HG03439 (cell line): ENCODE measurements at regions not wholly inside any gene's neighbourhood (a gene's known extent, or its start where the extent isn't known, plus 50 kb on each side); places are given as distances from the start of the nearest gene placed in this dataset.

ENCODE experiments used
- ATAC-seq: cut with Tn5 transposase; IDR thresholded peaks from one replicate; pipeline ENCODE4 v1.9.1; 2021; ENCODE audit warnings: mild to moderate bottlenecking, moderate library complexity; ENCODE audit not compliant: unreplicated experiment

GRCh38 chr10:59079386-59080226 lies 96.8 kb upstream of the PHYHIPL start:
- no peak for ATAC-seq

- ATAC-seq = no peak
These were observed 94.2 kb upstream of the PHYHIPL start for GRCh38 chr10:59082249-59082648.

GRCh38 chr10:59085054-59085453 lies 91.4 kb upstream of the PHYHIPL start:
- ATAC-seq = no peak

GRCh38 chr10:59085711-59086502 lies 90.5 kb upstream of the PHYHIPL start:
- ATAC-seq = no peak

- ATAC-seq = no peak
These were observed 89.0 kb upstream of the PHYHIPL start for GRCh38 chr10:59087486-59087885.

GRCh38 chr10:59088912-59089573 lies 87.4 kb upstream of the PHYHIPL start:
- ATAC-seq = no peak

- ATAC-seq = no peak
These were observed 85.4 kb upstream of the PHYHIPL start for GRCh38 chr10:59090817-59091622.

GRCh38 chr10:59093461-59093860 lies 83.0 kb upstream of the PHYHIPL start:
- ATAC-seq = no peak

- ATAC-seq = no peak
These were observed 79.8 kb upstream of the PHYHIPL start for GRCh38 chr10:59096631-59097030.

- no peak for ATAC-seq
These were observed 78.1 kb upstream of the PHYHIPL start for GRCh38 chr10:59098387-59098786.

GRCh38 chr10:59098831-59099452 lies 77.5 kb upstream of the PHYHIPL start:
- ATAC-seq = no peak

- no peak for ATAC-seq
These were observed 77.0 kb upstream of the PHYHIPL start for GRCh38 chr10:59099481-59099880.

- no peak for ATAC-seq
These were observed 74.0 kb upstream of the PHYHIPL start for GRCh38 chr10:59102394-59102793.

GRCh38 chr10:59104186-59104585 lies 72.3 kb upstream of the PHYHIPL start:
- ATAC-seq = no peak

GRCh38 chr10:59106441-59106840 lies 70.0 kb upstream of the PHYHIPL start:
- no peak for ATAC-seq

- no peak for ATAC-seq
These were observed 69.3 kb upstream of the PHYHIPL start for GRCh38 chr10:59107147-59107546.

- ATAC-seq = no peak
These were observed 68.1 kb upstream of the PHYHIPL start for GRCh38 chr10:59108296-59108870.

GRCh38 chr10:59108886-59109288 lies 67.6 kb upstream of the PHYHIPL start:
- ATAC-seq = no peak

- no peak for ATAC-seq
These were observed 66.6 kb upstream of the PHYHIPL start for GRCh38 chr10:59109826-59110225.

GRCh38 chr10:59124187-59124586 lies 52.3 kb upstream of the PHYHIPL start:
- ATAC-seq = no peak
